GM06990 (cell line): ENCODE measurements at regions not wholly inside any gene's neighbourhood (a gene's known extent, or its start where the extent isn't known, plus 50 kb on each side); places are given as distances from the start of the nearest gene placed in this dataset.

Experiments used
- DNase-seq: peaks from one replicate; pipeline ENCODE4 v3.0.0-alpha.2; 2011; ENCODE audit not compliant: insufficient read length; ENCODE audit errors: extremely low read depth
- H3K27me3 ChIP-seq: replicated peaks from 2 replicates; pipeline ENCODE4 v1.6.0; 2011; ENCODE audit warnings: low read length; ENCODE audit not compliant: control insufficient read depth, insufficient read depth
- H3K36me3 ChIP-seq: 2 replicates; pipeline ENCODE4 v1.5.1; 2011; ENCODE audit warnings: low read length; ENCODE audit not compliant: control insufficient read depth, insufficient read depth
- H3K4me3 ChIP-seq: replicated peaks from 2 replicates; pipeline ENCODE4 v1.5.1; 2011; ENCODE audit warnings: low read depth, mild to moderate bottlenecking, control low read depth, low read length
- TF ChIP-seq, protein P1 (sequence below): IDR thresholded peaks from 2 replicates; pipeline ENCODE4 v1.5.1; 2011; ENCODE audit warnings: low read length, control low read depth, mild to moderate bottlenecking, inconsistent platforms; ENCODE audit not compliant: insufficient read depth, poor library complexity, severe bottlenecking

DNA sequence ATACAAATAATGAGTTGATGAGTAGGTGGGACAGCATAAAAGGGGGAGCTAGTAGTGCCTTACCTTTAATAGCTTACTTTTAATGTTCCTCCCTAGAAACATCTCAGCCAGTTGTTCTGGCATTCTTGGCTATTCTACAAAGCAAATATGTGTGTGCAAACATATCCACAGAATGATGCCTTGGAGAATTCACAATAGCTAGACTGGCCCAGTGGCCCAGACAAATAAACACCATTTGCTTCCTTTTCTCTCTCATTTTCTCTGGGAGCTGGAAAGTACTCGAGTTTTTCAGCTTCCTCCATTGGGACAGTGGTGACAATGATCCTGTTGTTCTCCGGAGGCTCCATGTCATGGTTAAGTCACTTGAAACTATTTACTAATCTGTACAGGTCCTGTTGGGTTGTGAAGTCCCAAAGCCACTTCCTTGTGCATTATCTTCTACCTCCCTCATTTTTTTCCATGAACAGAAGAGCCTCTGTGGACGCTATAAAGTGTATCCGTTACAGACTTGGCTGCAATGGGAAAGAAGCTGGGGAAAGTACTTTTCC lies 122.9 kb downstream of the DMAC1 start:
- TF ChIP-seq, protein P1, sequence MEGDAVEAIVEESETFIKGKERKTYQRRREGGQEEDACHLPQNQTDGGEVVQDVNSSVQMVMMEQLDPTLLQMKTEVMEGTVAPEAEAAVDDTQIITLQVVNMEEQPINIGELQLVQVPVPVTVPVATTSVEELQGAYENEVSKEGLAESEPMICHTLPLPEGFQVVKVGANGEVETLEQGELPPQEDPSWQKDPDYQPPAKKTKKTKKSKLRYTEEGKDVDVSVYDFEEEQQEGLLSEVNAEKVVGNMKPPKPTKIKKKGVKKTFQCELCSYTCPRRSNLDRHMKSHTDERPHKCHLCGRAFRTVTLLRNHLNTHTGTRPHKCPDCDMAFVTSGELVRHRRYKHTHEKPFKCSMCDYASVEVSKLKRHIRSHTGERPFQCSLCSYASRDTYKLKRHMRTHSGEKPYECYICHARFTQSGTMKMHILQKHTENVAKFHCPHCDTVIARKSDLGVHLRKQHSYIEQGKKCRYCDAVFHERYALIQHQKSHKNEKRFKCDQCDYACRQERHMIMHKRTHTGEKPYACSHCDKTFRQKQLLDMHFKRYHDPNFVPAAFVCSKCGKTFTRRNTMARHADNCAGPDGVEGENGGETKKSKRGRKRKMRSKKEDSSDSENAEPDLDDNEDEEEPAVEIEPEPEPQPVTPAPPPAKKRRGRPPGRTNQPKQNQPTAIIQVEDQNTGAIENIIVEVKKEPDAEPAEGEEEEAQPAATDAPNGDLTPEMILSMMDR: no peak
- DNase-seq: no peak
- Histone ChIP-seq H3K4me3 (no peak overlapping the region), H3K27me3 (no peaks in the 10 kb centered on the region), H3K36me3 (no peaks in the 10 kb centered on the region)

DNA sequence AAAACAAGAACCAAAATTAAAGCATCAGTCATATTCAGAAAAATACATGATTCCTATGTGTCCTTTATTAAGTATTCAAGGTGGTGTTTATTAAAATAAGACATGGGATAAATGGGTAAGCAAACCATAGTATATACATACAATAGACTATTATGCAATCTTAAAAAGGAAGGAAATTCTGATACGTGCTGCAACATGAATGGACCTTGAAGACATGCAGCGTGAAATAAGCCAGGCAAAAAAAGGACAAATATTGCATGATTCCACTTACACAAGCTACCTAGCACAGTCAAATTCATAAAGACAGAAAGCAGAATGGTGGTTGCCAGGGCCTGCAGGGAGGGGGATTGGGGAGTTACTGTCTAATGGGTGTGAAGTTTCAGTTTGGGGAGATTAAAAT lies 127.7 kb downstream of the DMAC1 start:
- no peaks in the 10 kb centered on the region for H3K36me3 ChIP-seq
- H3K4me3 ChIP-seq: no peak overlapping the region
- H3K27me3 ChIP-seq: no peaks in the 10 kb centered on the region
- DNase-seq: no peak
- TF ChIP-seq, protein P1: no peak

DNA sequence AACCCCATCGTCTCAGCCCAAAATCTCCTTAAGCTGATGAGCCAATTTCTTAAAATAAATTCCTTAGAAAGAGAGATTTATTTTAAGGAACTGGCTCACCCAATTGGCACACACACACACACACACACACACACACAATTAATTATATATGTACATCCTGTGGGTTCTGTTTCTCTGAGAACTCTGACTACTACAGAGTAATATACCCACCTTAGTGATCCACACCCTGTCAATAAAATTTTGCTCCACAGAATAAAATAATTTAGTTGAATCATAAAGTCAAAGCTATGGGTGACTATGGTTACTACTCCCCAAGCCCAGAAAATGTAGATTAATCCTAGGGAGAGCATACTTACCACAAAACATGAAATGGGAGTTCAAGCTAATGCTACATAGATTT lies 131.0 kb downstream of the DMAC1 start:
- Histone ChIP-seq H3K27me3 (no peaks in the 10 kb centered on the region), H3K4me3 (no peak overlapping the region), H3K36me3 (no peaks in the 10 kb centered on the region)
- TF ChIP-seq, protein P1: no peak
- DNase-seq: no peak

DNA sequence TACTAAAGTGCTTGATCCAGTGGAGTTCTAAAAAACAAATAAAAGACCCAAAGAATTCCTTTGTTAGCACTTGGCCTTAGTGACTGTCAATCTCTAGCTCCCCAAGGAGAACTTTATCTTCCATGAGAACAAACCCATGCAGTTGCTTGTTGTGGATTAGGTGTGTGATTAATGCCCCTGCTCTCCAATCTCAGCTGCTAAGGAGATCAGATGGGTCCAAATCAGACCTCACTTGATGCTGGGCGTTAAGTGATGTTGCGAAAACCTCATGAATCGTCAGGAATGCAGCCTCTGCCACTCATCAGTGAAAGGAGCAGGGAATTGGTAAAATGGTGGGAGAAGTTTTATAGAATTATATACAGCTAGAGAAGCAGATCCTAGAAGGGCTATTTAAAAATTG lies 133.7 kb downstream of the DMAC1 start:
- DNase-seq: no peak
- H3K36me3 ChIP-seq: no peaks in the 10 kb centered on the region
- no peak overlapping the region for H3K4me3 ChIP-seq
- no peaks in the 10 kb centered on the region for H3K27me3 ChIP-seq
- TF ChIP-seq, protein P1: no peak

DNA sequence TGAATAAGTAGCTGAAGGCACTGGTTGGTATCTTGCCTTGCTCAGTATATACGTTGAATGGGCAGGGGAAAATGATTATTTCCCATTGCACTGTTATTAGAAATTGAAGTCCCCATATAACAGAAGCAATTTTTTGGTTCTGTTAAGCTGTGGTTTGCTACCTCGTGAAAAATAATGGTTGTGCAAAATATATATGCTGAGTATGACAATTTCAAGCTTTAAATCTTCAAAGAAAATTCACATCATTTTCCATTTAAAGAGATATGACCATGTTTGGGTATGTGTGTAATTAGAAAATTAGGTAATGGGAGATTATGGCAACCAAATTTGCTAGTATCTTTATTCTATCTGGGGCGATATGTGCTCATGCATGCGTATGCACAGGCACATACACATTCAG lies 139.8 kb downstream of the DMAC1 start:
- Histone ChIP-seq H3K4me3 (no peak overlapping the region), H3K36me3 (no peaks in the 10 kb centered on the region), H3K27me3 (no peaks in the 10 kb centered on the region; the same call in 1 of the 2 replicates)
- no peak for DNase-seq
- TF ChIP-seq, protein P1: no peak

DNA sequence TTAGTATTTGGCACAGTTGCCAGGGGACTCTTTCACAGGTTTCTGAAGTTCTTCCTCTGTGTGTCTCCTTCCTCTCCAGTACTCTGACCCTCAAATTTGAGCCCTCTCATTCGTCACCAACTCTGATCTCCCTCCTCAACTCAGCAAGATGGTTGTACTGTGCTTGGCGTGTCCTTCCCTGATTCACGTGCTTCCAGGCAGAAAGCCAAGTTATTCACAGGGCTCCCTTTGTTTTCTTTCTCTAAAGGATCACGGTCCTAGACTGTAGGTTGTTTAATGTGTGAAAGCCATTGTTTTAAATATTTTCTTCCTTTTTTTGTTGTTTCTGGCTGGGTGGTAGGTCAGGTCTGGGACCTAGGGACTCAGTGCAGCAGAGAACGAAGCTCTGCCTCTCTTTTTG lies 142.9 kb downstream of the DMAC1 start:
- no peaks in the 10 kb centered on the region; the same call in 1 of the 2 replicates for H3K27me3 ChIP-seq
- DNase-seq: no peak
- no peak overlapping the region for H3K4me3 ChIP-seq
- TF ChIP-seq, protein P1: no peak
- H3K36me3 ChIP-seq: no peaks in the 10 kb centered on the region
